Calu3 (cell line): ENCODE measurements at regions not wholly inside any gene's neighbourhood (a gene's known extent, or its start where the extent isn't known, plus 50 kb on each side); places are given as distances from the start of the nearest gene placed in this dataset.
A peak's percentile ranks its signal among the peaks of the same experiment; 100 is the strongest.
"Not testable (repeated sequence)": the region's sequence is repeated elsewhere in the genome, so short reads cannot be mapped to it uniquely, and the experiment has no call there.

Experiments
- BruUV-seq: library from RNA; stranded (reverse); fragments of 400-500 nt; replicated peaks from 2 replicates; lab custom pipeline; 2021; lab: Mats Ljungman, UMichigan
- CTCF ChIA-PET: fragments of 300-600 bp; sonication (Branson Sonifier 250); formaldehyde crosslinking; loops from one replicate; lab custom pipeline; 2022; ENCODE audit warnings: antibody characterized with exemption; lab: Charles Lee
- DNase-seq: peaks from one replicate; pipeline ENCODE4 v3.0.0; 2022
- H3K27ac Mint-ChIP-seq: one replicate; pipeline ENCODE4 v1.8.0; 2022; ENCODE audit warnings: mixed read lengths; ENCODE audit not compliant: unreplicated experiment
- H3K27me3 Mint-ChIP-seq: one replicate; pipeline ENCODE4 v1.8.0; 2022; ENCODE audit warnings: mixed read lengths; ENCODE audit not compliant: unreplicated experiment
- H3K36me3 Mint-ChIP-seq: one replicate; pipeline ENCODE4 v1.8.0; 2022; ENCODE audit warnings: mild to moderate bottlenecking, moderate library complexity, mixed read lengths; ENCODE audit not compliant: insufficient read depth, unreplicated experiment
- H3K4me1 Mint-ChIP-seq: one replicate; pipeline ENCODE4 v1.8.0; 2022; ENCODE audit warnings: mild to moderate bottlenecking, low read depth, mixed read lengths; ENCODE audit not compliant: unreplicated experiment
- H3K4me3 Mint-ChIP-seq: one replicate; pipeline ENCODE4 v1.8.0; 2022; ENCODE audit warnings: mild to moderate bottlenecking, low read depth, moderate library complexity, mixed read lengths; ENCODE audit not compliant: unreplicated experiment
- H3K9me3 Mint-ChIP-seq: one replicate; pipeline ENCODE4 v1.8.0; 2022; ENCODE audit warnings: low read depth, mixed read lengths; ENCODE audit not compliant: unreplicated experiment
- intact Hi-C: fragments of 100-400 bp; cut with micrococcal nuclease; formaldehyde crosslinking; loops from one replicate; pipeline ENCODE4 v1.10.0; 2022; ENCODE audit not compliant: unreplicated experiment
- TF ChIP-seq, protein P1 (sequence below): fragments of 200-600 bp; IDR thresholded peaks from one replicate; pipeline ENCODE4 v1.8.0; 2022; ENCODE audit warnings: antibody characterized with exemption; ENCODE audit not compliant: unreplicated experiment

DNA sequence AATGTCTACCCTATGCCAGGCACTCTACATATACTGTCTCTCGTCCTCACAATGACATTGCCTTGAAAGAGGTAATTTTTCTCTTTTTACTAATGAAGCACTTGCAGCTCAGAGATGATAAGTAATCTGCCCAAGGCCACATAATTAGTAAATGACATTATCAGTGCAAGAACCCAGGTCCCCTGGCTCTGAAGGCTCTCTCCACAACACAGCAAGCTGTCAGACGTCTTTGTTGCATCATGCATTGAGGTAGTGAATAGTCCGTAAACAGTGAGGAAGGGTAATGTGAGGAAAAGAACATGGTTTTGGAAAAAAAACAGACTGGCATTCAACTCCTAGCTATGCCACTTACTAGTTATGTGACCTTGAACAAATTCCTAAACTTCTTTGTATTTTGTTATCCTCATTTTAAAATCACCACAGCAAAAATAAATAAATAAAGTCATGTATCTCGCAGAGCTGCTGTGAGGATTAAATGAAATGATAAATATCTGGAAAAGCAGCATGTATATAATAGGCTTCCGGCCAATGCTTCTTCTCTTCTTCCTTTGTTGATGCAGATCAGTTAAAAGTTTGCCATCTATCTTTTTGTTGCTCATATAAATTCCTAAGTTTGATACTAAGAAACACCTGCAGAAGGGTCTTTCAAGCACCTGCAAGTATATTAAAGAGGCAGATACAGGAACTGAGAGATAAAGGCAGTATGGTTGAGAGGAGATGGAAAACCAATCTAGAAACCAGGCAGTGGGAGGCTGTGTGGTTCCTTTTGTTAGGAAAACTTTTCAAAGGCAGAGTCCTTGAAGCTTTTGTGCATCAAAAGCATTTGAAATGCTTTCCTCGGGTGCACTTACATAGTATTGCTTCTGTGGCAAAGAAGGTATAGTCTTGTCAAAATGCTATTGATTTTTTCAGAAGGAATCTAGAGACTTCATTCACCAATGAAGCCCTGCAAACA is 82.8 kb downstream of the BTG1 start:
- Mint-ChIP-seq H3K27ac (no peak overlapping the region), H3K4me1 (peaks cover 74% of the 10 kb centered on the region), H3K36me3 (peaks cover 9% of the 10 kb centered on the region), H3K9me3 (peaks cover 3% of the 10 kb centered on the region), H3K4me3 (no peak overlapping the region), H3K27me3 (no peaks in the 10 kb centered on the region)
- CTCF ChIA-PET: interaction anchor here (0.7 to 3.2 kb wide), 2 partner anchors 28 to 74 kb away, joined by 3 to 7 read pairs; no protein-coding TSS in a partner anchor
- intact Hi-C loops: loop anchor here (10.0 kb wide), 1 partner anchor 512 kb away; no protein-coding TSS in a partner anchor
- BruUV-seq: no TSS peak
- DNase-seq: no peak
- TF ChIP-seq, protein P1, sequence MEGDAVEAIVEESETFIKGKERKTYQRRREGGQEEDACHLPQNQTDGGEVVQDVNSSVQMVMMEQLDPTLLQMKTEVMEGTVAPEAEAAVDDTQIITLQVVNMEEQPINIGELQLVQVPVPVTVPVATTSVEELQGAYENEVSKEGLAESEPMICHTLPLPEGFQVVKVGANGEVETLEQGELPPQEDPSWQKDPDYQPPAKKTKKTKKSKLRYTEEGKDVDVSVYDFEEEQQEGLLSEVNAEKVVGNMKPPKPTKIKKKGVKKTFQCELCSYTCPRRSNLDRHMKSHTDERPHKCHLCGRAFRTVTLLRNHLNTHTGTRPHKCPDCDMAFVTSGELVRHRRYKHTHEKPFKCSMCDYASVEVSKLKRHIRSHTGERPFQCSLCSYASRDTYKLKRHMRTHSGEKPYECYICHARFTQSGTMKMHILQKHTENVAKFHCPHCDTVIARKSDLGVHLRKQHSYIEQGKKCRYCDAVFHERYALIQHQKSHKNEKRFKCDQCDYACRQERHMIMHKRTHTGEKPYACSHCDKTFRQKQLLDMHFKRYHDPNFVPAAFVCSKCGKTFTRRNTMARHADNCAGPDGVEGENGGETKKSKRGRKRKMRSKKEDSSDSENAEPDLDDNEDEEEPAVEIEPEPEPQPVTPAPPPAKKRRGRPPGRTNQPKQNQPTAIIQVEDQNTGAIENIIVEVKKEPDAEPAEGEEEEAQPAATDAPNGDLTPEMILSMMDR: no peak

DNA sequence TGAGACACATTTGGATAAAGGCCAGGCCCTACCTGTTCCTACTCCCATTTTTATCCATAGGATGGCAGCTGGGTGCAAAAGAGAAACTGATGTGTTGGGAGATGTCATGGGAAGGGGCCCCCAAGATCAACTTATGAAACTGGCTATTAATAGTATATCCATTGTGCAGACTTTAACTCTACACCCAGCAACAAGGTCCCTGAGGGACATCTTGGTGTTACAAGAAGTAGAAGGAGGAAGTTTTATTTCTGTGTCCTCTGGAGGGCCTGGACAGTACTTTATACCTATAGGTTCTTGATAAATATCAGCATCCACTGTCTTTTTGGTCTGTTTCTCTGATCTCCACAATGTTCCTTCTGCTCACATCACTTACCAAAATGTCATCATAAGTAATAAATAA is 84.6 kb downstream of the BTG1 start:
- no peak for DNase-seq
- BruUV-seq: no TSS peak
- CTCF ChIA-PET: no interaction called here

DNA sequence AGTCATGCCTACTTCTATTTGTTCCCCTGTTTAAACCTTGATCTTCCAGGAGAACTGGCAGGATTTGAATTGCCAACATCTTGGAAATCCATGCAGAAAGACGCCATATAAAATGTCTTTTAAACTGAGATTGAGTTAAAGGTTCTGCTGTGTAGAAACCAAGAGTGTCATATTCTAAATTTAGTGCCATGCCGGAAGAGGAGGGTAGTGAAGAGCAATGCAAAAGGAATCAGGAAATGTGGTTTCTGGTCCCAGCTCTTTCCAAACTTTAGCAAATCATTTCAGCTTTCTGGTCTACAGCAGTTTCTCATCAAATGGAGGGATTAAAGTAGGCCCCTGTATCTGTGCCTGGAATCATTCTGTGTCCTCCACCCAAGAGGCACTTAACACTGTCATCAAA is 85.7 kb downstream of the BTG1 start:
- Mint-ChIP-seq H3K27me3 (no peaks in the 10 kb centered on the region), H3K9me3 (peaks cover 3% of the 10 kb centered on the region), H3K4me1 (peaks cover 61% of the 10 kb centered on the region), H3K4me3 (no peak overlapping the region), H3K36me3 (peaks cover 5% of the 10 kb centered on the region), H3K27ac (peak overlapping the region; percentile 35)
- CTCF ChIA-PET: interaction anchor here (0.6 kb wide), 1 partner anchor 57 kb away, joined by 8 read pairs; no protein-coding TSS in a partner anchor
- intact Hi-C loops: loop anchor here (5.0 to 10.0 kb wide), 2 partner anchors 77 to 515 kb away; no protein-coding TSS in a partner anchor
- DNase-seq: no peak
- TF ChIP-seq, protein P1: no peak
- BruUV-seq: no TSS peak

More for the DNA sequence above, 84.6 kb downstream of the BTG1 start:
- no peak overlapping the region for H3K27ac Mint-ChIP-seq
- no peak overlapping the region for H3K4me3 Mint-ChIP-seq
- H3K4me1 Mint-ChIP-seq: peaks cover 63% of the 10 kb centered on the region
- H3K27me3 Mint-ChIP-seq: no peaks in the 10 kb centered on the region
- TF ChIP-seq, protein P1: no peak
- intact Hi-C loops: loop anchor here (10.0 kb wide), 1 partner anchor 514 kb away; no protein-coding TSS in a partner anchor
- peaks cover 9% of the 10 kb centered on the region for H3K36me3 Mint-ChIP-seq
- peaks cover 3% of the 10 kb centered on the region for H3K9me3 Mint-ChIP-seq

DNA sequence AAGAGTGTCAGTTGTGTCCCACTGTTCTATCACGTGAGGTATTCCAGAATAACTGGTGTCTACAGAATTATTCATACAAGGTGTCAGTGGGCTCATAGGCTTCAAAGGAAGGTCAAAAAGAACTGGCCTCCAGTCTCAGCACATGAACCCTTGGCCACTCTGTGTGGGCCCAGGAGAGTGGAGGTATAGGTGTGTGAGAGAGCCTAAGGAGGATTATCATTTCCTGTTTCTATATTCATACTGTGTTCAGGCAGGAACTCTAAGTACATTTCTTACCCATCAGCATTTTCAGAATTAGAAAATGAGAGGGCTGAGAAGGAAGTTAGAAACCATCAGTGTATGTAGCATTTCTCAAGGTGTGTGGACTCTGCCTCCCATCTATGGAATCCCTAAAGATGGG is 87.0 kb downstream of the BTG1 start:
- intact Hi-C loops: loop anchor here (5.0 kb wide), 1 partner anchor 79 kb away; no protein-coding TSS in a partner anchor
- no TSS peak for BruUV-seq
- Mint-ChIP-seq H3K4me3 (no peak overlapping the region), H3K27me3 (no peaks in the 10 kb centered on the region), H3K36me3 (no peaks in the 10 kb centered on the region), H3K4me1 (peaks cover 48% of the 10 kb centered on the region), H3K27ac (no peak overlapping the region), H3K9me3 (peaks cover 3% of the 10 kb centered on the region)
- no peak for DNase-seq
- CTCF ChIA-PET: interaction anchor here (0.7 kb wide), 1 partner anchor 56 kb away, joined by 3 read pairs; no protein-coding TSS in a partner anchor
- TF ChIP-seq, protein P1: no peak

DNA sequence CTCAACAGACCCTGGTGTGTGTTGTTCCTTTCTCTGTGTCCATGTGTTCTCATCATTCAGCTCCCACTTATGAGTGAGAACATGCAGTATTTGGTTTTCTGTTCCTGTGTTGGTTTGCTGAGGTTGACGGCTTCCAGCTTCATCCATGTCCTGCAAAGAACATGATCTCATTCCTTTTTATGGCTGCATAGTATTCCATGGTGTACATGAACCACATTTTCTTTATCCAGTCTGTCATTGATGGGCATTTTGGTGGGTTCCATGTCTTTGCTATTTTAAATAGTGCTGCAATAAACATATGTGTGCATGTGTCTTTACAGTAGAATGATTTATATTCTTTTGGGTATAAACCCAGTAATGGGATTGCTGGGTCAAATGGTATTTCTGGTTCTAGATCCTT is 88.9 kb downstream of the BTG1 start:
- CTCF ChIA-PET, H3K27ac Mint-ChIP-seq, H3K9me3 Mint-ChIP-seq, H3K4me3 Mint-ChIP-seq, DNase-seq, H3K36me3 Mint-ChIP-seq, BruUV-seq, H3K27me3 Mint-ChIP-seq: not testable (repeated sequence)
- H3K4me1 Mint-ChIP-seq: peaks cover 32% of the 10 kb centered on the region
- intact Hi-C loops: loop anchor here (5.0 kb wide), 1 partner anchor 81 kb away; no protein-coding TSS in a partner anchor
